ENCODE measurements at regions not wholly inside any gene's neighbourhood (a gene's known extent, or its start where the extent isn't known, plus 50 kb on each side); places are given as distances from the start of the nearest gene placed in this dataset.

DNA sequence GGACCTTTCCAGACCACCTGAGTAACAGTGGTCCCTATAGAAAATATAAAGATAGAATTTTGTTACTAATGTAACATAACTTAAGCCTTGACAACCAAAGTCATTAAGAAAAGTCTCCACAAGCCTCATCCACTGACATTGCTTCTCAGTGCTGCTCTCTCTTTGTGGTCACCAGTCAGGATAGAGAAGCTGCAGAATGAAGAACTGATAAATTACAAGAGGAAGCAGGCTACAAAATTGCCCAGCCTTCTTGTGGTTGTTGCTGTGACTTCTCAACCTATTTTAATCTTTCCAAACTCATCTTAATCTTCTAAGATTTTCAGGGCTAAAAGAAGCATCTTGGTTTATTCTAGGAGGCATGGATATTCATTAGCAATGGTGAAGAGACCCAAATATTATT, 343.8 kb downstream of the MZT1 start:
- DNase-seq (ENCODE audit: low read depth in 1 of 2, low spot score in 1 of 2), result no peak

DNA sequence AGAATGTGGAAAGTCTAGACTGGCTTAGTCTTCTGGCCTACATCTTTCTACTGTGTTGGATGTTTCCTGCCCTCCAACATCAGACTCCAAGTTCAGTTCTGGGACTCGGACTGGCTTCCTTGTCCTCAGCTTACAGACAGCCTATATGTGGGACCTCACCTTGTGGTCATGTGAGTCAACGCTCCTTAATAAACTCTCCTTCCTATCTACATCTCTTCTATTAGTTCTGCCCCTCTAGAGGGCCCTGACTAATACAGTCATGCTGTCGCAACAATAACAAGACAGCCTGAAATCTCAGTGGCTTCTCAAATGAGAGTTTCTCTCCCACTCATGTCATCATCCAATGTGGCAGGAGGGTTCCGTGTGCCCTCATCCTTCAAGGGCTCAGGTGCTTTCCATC, 347.8 kb downstream of the MZT1 start:
- no peak for DNase-seq (ENCODE audit: low read depth in 1 of 2, low spot score in 1 of 2)

DNA sequence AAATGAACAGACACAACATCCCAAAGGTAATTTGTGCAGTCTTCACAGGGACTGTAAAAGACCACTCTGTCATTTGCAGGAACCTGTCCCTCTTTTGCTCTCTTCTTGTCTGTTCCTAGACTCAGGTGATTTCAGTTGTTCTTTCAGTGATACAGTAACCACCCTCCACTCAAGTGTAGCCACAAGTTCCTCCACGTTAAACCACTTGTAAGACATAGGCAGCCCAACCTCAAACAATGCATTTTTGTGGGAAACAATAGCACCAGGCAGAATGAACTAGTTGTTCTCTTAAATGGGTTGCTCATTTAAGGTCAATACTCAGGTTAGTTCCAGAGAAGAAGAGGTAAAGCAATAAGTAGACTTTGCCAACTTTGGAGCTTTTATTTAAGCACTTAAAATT, 359.4 kb downstream of the MZT1 start:
- DNase-seq (ENCODE audit: low read depth in 1 of 2, low spot score in 1 of 2), result no peak

DNA sequence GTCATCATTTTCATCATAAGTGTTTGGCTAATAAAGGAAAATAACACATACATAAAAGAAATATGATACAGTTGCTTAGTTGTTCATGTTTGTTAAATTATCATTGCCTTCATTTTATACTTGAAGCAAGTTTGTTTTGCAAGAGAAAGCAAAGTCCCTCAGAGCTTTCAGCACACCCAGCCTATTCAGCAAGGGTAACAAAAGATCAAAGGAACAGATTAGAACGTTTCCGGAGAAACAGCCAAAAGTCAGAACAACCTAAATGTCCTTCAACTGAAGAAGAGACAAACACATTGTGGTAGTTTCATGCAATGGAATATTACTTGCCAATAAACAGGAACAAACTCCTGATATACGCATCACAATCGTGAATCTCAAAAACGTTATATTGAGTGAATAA, 380.7 kb downstream of the MZT1 start:
- no peak for DNase-seq (ENCODE audit: low read depth in 1 of 2, low spot score in 1 of 2)

DNA sequence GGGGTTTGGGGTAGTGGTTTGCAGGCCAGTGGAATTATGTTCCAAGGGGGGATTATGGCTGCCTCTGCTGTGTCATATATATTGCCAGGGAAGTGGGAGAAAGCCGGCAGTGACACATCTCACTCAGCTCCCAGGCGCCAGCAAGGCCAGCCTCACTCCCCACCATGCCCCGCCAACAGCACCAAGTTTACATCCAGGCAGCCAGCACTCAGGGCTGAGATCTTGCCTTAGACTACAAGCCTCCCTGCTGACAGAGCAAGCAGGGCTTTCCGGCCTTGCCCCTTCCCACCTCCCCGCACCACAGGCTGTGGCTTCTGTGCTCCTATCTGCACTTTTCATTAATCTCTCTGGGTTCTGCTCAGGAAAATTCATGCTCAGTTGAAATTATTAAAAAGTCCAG, 385.1 kb downstream of the MZT1 start:
- no peak for DNase-seq (ENCODE audit: low read depth in 1 of 2, low spot score in 1 of 2)

DNA sequence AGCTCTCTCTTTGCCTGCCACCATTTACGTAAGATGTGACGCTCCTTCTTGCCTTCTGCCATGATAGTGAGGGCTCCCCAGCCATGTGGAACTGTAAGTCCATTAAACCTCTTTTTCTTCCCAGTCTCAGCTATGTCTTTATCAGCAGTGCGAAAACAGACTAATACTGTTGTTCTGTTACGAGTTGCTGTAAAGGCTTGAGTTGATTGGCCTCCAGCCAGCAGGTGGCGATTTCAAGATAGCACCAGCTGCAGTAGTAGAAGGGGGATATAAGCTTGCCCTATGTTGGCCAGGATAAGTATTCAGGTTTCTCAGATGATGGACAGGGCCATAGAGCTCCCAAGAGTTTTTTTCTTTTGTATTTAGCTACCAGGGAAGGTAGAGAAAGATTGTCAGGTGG, 385.5 kb downstream of the MZT1 start:
- DNase-seq (ENCODE audit: low read depth in 1 of 2, low spot score in 1 of 2), result no peak

DNA sequence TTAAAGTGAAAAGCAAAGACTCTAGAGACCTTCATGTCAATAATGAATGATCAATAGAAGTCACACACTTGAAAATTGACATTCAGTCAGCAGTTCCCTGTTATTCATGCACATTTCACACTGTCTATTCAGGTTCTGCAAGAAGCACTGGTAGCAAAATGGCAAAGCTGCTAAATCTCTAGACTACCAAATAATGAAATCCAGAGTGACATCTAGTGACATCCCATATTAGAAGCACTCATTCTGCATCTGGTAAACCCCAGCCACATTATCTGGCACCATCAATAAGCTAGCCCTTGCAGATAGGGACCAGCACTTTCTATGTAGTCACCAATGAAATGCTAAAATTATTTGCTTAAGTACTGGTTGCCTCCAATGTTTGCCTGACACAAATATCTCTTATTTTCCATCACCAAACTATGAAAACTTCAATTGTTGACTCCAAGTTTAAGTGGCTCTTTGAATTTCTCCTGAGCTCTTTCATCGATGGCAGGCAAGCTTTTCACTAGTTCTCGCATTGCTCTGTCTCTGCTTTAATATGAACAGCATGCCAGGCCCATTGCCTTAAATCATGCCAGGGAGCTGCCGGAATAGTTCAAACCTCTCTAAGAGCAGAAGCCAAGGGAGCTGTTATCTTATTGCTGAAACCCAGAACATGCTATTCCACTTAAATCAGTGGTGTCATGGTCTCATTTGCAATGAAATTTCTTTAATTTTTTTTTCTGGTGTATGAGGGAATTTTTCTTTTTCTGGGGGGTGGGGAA, 409.9 kb downstream of the MZT1 start:
- no peak for DNase-seq (ENCODE audit: low read depth in 1 of 2, low spot score in 1 of 2)

DNA sequence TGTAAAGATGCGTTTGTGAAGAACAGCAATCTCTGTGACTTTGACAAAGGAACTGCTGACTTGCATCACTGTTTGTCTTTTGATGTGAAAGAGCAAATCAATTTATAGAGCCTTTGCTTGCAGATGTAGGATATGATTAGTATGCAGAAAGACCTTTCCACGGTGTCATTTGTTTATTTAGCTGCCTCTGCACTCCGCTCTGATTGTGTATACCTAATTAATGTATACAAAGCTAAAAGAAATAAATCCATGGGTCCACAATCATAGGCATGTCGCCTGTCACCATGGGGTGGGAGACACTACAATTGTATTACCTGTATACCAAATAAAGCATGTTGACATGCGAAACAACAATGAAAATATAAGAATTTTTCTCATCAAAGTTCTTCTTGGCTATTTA, 410.7 kb downstream of the MZT1 start:
- DNase-seq (ENCODE audit: low read depth in 1 of 2, low spot score in 1 of 2), result no peak

DNA sequence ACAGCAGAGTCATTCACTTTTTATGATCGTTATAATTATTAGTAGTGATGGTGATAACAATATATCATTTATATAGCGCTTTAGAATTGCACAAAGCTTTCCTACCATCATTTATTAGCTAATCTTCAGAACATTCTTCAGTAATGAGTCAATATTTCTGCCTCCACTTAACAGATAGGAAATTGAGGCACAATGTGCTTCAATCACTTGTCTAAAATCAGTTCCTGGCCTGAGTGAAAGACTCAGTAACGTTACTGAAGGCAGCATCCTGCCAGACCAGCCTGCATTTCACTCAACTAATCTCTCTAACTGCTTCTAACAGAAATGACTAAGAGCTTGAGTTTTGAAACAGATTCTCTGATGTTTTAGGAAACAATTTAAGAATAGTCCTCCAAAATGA, 412.1 kb downstream of the MZT1 start:
- no peak for DNase-seq (ENCODE audit: low read depth in 1 of 2, low spot score in 1 of 2)

DNA sequence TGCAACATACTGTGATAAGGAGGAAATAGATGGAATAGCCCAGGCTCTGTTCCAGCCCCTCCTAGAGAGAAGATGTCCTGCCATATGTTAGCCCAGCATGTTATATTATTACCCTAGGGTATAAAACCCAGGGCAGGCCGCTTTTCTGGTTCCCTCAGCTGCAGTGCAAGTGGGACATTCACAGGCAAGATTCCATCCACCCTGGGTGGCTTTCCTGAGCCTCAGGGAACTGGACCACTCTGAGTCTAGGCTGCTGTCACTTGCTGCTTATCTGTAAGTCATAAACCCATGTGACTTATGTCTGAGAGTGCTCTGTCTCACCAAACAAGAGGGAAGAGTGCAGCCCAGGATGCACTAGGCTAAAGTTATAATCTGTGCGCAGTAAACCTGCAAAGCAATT, 413.2 kb downstream of the MZT1 start:
- no peak for DNase-seq (ENCODE audit: low read depth in 1 of 2, low spot score in 1 of 2)

DNA sequence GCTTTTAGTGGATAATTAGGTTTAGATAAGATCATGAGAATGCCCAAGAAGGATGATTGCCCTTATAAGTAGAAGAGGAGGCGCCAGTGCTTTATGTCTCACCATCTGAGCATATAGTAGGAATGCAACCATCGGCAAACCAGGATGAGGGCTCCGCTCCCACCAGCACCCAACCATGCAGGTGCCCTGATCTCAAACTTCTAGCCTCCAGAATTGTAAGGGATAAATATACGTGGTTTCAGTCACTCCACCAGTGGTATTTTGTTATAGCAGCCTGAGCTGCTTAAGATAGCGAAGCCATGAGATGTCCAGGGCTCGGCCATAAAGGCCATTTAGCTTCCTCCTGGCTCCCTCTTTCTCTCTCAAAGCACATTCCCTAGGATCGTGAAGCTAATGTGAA, 413.9 kb downstream of the MZT1 start:
- no peak for DNase-seq (ENCODE audit: low read depth in 1 of 2, low spot score in 1 of 2)

DNA sequence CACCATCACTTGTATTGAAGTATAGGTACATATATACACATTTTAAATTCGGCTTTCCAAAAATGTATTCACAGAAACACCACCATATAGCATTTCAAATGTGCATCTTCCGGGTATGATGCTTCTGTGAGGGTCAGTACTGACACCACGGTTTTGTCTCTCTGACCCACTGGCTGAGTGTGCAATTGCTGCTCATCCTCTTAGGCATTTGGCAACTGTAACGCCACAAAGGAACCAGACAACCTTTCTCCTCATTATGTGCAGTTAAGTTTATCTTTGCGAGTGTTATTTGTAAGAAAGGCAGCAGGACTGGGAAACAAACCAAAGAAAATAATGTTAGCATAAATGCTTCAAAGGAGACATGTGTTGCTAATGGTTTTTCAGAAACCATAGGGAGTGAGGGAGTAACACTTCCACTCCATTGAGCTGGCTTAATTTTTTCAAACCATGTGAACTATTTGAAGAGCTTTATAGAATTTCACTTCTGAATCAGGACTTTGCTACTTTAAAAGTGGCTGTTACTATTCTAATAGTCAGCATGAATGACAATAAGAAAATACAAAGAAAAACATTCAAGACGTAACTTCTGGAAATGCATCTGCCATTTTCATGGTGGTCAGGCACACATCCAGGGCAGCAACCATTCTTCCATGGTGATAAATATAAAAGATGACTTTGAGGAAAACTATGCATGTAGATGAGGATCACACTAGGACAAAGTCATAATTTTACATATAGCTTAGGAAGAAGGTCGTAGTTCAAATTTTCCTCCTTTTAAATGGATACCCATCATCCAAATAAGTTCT, 423.3 kb downstream of the MZT1 start:
- DNase-seq (ENCODE audit: low read depth in 1 of 2, low spot score in 1 of 2), result no peak

DNA sequence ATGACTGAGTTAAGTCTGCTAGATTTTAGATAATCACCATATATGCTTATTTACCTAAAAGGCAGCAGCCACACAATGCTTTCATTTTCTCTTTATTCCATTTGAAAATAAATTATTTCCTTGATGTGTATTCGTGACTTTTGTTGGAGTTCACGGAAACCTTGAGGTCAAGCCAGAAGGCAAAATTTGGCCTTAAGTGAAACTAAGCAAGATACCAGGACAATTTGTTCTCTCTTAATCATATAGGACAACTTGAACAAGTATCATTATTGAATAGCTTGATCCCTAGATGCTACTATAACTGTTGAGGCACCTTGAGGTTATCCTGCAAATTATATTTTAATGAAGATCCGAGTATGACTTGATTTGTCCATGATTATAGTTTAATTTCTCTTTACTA, 429.2 kb upstream of the DACH1 start:
- no peak for DNase-seq (ENCODE audit: low read depth in 1 of 2, low spot score in 1 of 2)

DNA sequence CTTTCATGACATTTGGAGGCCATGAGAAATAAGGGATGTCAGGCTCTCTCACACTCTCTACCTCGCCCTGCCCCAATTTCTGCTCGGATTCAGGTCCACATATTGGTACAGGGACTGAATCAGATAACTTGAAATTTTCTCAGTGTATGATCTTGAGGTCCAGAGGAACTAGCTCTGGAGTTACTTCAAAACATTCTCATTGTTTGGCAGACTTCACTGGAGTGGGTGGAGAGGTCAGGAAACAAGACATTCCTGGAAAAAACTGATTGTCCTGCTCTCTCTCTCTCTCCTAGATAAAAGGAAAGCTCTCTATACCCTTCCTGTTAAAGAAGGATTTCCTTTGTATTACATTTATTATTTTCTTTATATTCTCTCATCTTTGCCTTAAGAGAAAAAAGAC, 428.1 kb upstream of the DACH1 start:
- DNase-seq (ENCODE audit: low read depth in 1 of 2, low spot score in 1 of 2), result no peak

DNA sequence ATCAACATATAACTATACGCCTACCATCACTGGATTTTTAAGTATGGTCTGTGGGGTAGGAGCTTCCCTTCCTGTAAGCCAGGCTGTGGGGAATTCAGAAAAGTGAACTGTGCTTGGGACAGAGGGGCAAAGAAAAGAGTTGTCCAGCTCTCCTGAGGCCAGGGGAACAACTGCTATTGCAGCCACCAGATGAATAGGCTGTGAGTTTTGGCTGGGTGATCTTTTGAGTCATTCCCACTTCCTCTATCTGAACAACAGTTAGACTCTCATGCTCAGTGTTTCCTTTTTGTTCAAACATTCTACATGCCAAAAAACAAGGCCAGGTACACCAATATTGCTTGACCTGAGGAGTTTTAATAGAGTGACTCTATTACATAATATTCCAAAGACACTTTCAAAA, 426.2 kb upstream of the DACH1 start:
- DNase-seq (ENCODE audit: low read depth in 1 of 2, low spot score in 1 of 2), result no peak

DNA sequence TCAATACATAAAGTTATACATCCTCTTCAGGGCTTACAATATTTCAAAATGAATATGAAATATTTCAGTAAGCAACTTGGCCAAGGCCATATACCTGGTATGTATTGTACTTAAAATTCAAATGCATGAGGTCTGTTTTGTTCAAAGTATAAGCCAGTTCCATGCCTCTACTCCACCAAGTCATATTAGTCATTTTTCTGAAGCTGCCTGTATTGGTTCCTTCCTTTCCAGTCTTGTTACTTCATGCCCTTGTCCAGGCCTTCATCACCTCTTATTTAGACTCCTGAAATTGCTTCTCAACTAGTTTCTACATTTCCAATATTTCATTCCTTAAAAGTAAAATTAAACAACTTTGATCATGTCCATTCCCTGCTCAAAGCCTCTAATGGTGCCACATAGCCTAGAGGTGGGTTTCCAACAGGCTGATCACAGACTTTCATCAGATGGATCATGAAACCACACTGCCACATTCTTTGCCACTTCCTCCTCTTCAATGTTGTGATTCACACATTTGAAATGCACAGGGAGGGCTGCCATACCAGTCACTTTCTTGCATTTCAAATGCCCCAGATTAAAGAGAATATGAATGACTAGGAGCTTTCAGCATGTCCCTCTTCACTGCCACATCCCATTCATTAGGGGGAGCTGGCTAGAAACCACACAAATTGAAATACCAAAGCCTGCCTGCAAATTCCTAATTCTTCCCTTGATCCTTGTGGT, 424.1 kb upstream of the DACH1 start:
- DNase-seq (ENCODE audit: low read depth in 1 of 2, low spot score in 1 of 2), result no peak

DNA sequence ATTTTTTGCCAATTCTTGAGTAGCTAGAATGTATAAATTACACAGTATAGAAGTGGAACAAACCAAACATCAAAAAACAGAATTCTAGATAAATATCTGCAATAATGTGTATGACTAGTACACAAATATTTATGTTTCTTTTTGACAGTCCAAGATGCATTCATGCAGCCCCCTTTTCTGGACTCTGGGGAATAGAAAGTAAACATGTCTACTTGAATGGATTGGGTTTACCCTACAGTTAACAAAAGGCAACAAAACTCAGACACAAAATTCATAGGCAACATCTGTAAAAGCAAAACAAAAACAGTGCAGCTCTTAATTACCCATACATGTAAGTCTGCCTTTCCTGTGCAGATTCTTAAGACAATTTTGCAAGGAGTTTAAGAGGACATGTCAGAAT, 419.4 kb upstream of the DACH1 start:
- DNase-seq (ENCODE audit: low read depth in 1 of 2, low spot score in 1 of 2), result no peak

DNA sequence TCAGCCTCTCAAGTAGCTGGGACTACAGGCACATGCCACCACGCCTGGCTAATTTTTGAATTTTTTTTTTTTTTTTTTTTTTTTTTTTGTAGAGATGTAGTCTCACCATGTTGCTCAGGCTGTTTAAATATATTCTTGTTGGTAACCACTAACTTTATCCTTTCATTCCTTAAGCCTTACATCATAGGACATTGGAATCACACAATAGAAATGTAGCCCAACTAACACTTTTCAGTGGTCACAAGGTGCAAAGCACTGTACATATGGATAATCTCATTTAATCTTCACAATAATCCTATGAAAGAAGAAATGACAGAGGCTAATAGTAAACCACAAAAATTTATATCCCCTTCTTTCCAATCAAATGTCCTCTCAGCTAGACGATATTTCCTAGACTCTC, 417.8 kb upstream of the DACH1 start:
- no peak for DNase-seq (ENCODE audit: low read depth in 1 of 2, low spot score in 1 of 2)

DNA sequence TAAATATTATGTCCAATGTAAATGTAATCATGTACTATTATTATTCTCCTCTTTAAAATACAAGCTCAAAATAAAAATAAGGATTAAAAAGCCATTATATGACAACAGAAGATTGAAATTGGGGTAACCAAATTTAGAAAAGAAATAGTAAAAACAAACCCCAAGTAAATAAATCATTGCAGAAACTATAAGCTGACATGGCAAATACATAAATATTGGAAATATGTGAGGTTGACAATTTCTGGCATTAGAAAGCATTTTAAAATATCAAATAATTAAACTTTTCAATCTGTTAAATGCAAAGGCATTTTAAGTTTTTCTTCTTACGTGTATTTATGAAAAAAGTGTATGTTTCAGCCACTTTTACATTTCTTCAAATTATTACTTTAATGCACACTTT, 394.7 kb upstream of the DACH1 start:
- DNase-seq (ENCODE audit: low read depth in 1 of 2, low spot score in 1 of 2), result no peak

DNA sequence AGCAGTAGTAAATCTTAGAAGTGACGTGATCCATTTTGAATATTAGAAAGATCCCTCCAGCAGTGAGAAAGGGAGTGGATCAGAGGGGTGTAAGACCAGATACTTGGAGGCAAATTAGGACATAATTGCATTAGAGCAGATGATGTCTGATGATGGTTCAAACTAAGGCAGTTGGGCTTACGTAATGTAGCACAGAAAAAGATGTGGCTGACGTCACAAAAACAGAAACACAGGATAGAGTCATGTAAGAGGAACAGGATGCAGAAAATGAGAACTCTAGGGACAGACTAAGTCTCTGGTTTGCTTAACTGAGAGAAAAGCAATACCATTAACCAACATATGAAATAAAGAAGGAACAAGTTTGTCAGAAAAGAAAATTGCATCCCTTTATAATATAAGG, 392.5 kb upstream of the DACH1 start:
- DNase-seq (ENCODE audit: low read depth in 1 of 2, low spot score in 1 of 2), result no peak

DNA sequence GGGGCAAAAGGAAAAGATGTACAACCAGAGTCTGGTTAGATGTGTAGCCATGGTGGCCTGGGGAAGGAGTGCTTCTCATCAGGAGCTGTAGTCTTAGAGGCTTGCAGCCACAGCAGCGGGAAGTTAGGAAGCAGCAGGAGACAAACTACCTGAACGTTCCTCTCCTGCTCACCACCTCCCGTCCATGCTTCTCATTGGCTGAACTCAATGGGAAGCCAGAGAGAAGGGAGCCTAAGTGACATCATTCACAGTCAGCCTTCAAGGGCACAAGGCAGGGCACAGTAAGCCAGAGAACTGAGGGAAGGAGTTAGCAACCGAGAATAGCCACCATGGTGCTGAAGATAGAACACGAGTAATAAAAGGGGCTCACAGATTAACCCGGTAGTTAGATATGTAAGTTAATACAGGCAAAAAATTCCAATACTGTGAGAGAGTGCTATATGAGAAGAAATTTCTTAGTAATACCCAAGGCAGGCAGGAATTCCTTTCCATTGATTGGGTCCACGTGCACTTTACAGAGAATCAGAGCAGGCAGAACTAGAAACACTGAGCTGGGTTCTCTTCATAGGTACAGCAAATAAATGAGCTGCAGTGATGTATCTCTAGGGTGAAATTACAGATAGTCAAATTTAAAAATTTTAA, 391.5 kb upstream of the DACH1 start:
- DNase-seq (ENCODE audit: low read depth in 1 of 2, low spot score in 1 of 2), result no peak

DNA sequence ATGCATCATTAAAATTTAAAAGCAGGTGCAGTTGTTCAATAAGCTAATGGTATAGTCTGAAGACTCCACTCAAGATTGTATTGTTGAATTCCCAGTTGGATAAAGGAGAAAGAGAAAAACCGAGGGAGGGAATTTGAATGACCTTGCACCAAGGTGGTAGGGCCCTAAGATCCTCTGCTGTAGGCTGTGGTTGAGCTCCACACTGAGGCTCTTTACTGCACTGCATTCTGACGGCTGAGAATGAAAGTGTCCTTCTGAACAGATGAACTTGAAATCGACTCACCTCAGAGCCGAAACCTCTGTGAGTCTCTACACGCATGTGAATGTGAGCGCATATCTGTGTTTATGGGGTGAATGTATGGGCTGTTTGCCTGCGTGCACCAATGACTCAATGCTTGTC, 388.9 kb upstream of the DACH1 start:
- no peak for DNase-seq (ENCODE audit: low read depth in 1 of 2, low spot score in 1 of 2)

Measured in activated CD4-positive, alpha-beta T cell treated with anti-CD3 and anti-CD28 coated beads, Interleukin-2, amount 50 U/mL, for 24 hours (primary cell).